Skeletal muscle satellite cell (primary cell): ENCODE measurements at regions not wholly inside any gene's neighbourhood (a gene's known extent, or its start where the extent isn't known, plus 50 kb on each side); places are given as distances from the start of the nearest gene placed in this dataset.

Experiments
- H3K27me3 ChIP-seq: 2 replicates; pipeline ENCODE4 v1.7.0; 2013; ENCODE audit warnings: low read length; ENCODE audit not compliant: control insufficient read depth, insufficient read depth
- H3K36me3 ChIP-seq: 2 replicates; pipeline ENCODE4 v1.7.0; 2013; ENCODE audit warnings: mild to moderate bottlenecking, control low read depth, low read length; ENCODE audit not compliant: insufficient read depth
- H3K4me1 ChIP-seq: 2 replicates; pipeline ENCODE4 v1.7.0; 2013; ENCODE audit warnings: low read length; ENCODE audit not compliant: control insufficient read depth, insufficient read depth
- H3K4me2 ChIP-seq: 2 replicates; pipeline ENCODE4 v1.7.0; 2013; ENCODE audit warnings: mild to moderate bottlenecking, low read length
- H3K4me3 ChIP-seq: 2 replicates; pipeline ENCODE4 v1.7.0; 2013; ENCODE audit warnings: low read length
- H3K9ac ChIP-seq: 2 replicates; pipeline ENCODE4 v1.7.0; 2013; ENCODE audit warnings: mild to moderate bottlenecking, low read depth, low read length, moderate library complexity
- H3K9me3 ChIP-seq: replicated peaks from 2 replicates; pipeline ENCODE4 v1.7.0; 2013; ENCODE audit warnings: mild to moderate bottlenecking, control low read depth, low read length

- Histone ChIP-seq H3K4me1 (no peaks in the 10 kb centered on the region), H3K9ac (no peak overlapping the region), H3K4me3 (no peak overlapping the region), H3K27me3 (peaks cover 59% of the 10 kb centered on the region), H3K36me3 (no peaks in the 10 kb centered on the region), H3K4me2 (no peak overlapping the region), H3K9me3 (no peaks in the 10 kb centered on the region)
Measured at GRCh38 chr11:31997955-31998354, 92.9 kb upstream of the RCN1 start.

GRCh38 chr11:31996159-31996881, 94.6 kb upstream of the RCN1 start:
- no peak overlapping the region for H3K4me2 ChIP-seq
- H3K4me3 ChIP-seq: no peak overlapping the region
- H3K27me3 ChIP-seq: peaks cover 45% of the 10 kb centered on the region
- H3K9ac ChIP-seq: no peak overlapping the region
- no peaks in the 10 kb centered on the region for H3K9me3 ChIP-seq
- no peaks in the 10 kb centered on the region for H3K36me3 ChIP-seq
- H3K4me1 ChIP-seq: no peaks in the 10 kb centered on the region

GRCh38 chr11:31995525-31996094, 95.3 kb upstream of the RCN1 start:
- no peaks in the 10 kb centered on the region for H3K4me1 ChIP-seq
- H3K27me3 ChIP-seq: peaks cover 41% of the 10 kb centered on the region
- no peaks in the 10 kb centered on the region for H3K9me3 ChIP-seq
- H3K9ac ChIP-seq: no peak overlapping the region
- H3K4me2 ChIP-seq: no peak overlapping the region
- H3K36me3 ChIP-seq: no peaks in the 10 kb centered on the region
- no peak overlapping the region for H3K4me3 ChIP-seq

GRCh38 chr11:31995032-31995431, 95.8 kb upstream of the RCN1 start:
- no peaks in the 10 kb centered on the region for H3K9me3 ChIP-seq
- peaks cover 41% of the 10 kb centered on the region for H3K27me3 ChIP-seq
- H3K4me1 ChIP-seq: no peaks in the 10 kb centered on the region
- H3K4me3 ChIP-seq: no peak overlapping the region
- no peak overlapping the region for H3K9ac ChIP-seq
- no peak overlapping the region for H3K4me2 ChIP-seq
- H3K36me3 ChIP-seq: no peaks in the 10 kb centered on the region

- no peak overlapping the region for H3K4me3 ChIP-seq
- H3K36me3 ChIP-seq: no peaks in the 10 kb centered on the region
- H3K27me3 ChIP-seq: peaks cover 59% of the 10 kb centered on the region
- H3K4me2 ChIP-seq: peak overlapping the region; percentile 44
- H3K4me1 ChIP-seq: no peaks in the 10 kb centered on the region
- H3K9ac ChIP-seq: no peak overlapping the region
- no peaks in the 10 kb centered on the region for H3K9me3 ChIP-seq
Measured at GRCh38 chr11:31987118-31988005, 103.5 kb upstream of the RCN1 start.

GRCh38 chr11:31986201-31986889, 104.5 kb upstream of the RCN1 start:
- Histone ChIP-seq H3K9ac (no peak overlapping the region), H3K9me3 (no peaks in the 10 kb centered on the region), H3K4me3 (no peak overlapping the region), H3K4me2 (no peak overlapping the region), H3K36me3 (no peaks in the 10 kb centered on the region), H3K27me3 (peaks cover 62% of the 10 kb centered on the region), H3K4me1 (no peaks in the 10 kb centered on the region)

- Histone ChIP-seq H3K4me1 (no peaks in the 10 kb centered on the region), H3K9ac (no peak overlapping the region), H3K36me3 (no peaks in the 10 kb centered on the region), H3K9me3 (no peaks in the 10 kb centered on the region), H3K4me2 (no peak overlapping the region), H3K4me3 (no peak overlapping the region), H3K27me3 (peaks cover 52% of the 10 kb centered on the region)
Measured at GRCh38 chr11:31981457-31981856, 109.4 kb upstream of the RCN1 start.

GRCh38 chr11:31977343-31977742, 113.5 kb upstream of the RCN1 start:
- Histone ChIP-seq H3K9me3 (no peaks in the 10 kb centered on the region), H3K27me3 (peaks cover 31% of the 10 kb centered on the region), H3K36me3 (no peaks in the 10 kb centered on the region), H3K4me2 (no peak overlapping the region), H3K9ac (no peak overlapping the region), H3K4me1 (peaks cover 11% of the 10 kb centered on the region), H3K4me3 (no peak overlapping the region)

GRCh38 chr11:31974366-31975136, 116.3 kb upstream of the RCN1 start:
- Histone ChIP-seq H3K36me3 (no peaks in the 10 kb centered on the region), H3K9me3 (no peaks in the 10 kb centered on the region), H3K4me1 (peaks cover 11% of the 10 kb centered on the region), H3K9ac (no peak overlapping the region), H3K27me3 (peaks cover 25% of the 10 kb centered on the region), H3K4me3 (no peak overlapping the region), H3K4me2 (peak overlapping the region; percentile 26)

- no peak overlapping the region for H3K9ac ChIP-seq
- H3K4me3 ChIP-seq: no peak overlapping the region
- H3K27me3 ChIP-seq: peaks cover 19% of the 10 kb centered on the region
- H3K4me1 ChIP-seq: peaks cover 15% of the 10 kb centered on the region
- H3K9me3 ChIP-seq: no peaks in the 10 kb centered on the region
- H3K4me2 ChIP-seq: no peak overlapping the region
- no peaks in the 10 kb centered on the region for H3K36me3 ChIP-seq
Measured at GRCh38 chr11:31973172-31973571, 117.7 kb upstream of the RCN1 start.
